Natural killer cell treated with Interleukin-12 subunit alpha and Interleukin-12 subunit beta and Interleukin-15 and Interleukin-18, amount 100 ng/mL, for 72 hours (primary cell): ENCODE measurements at regions not wholly inside any gene's neighbourhood (a gene's known extent, or its start where the extent isn't known, plus 50 kb on each side); places are given as distances from the start of the nearest gene placed in this dataset.
"Not testable (repeated sequence)": the region's sequence is repeated elsewhere in the genome, so short reads cannot be mapped to it uniquely, and the experiment has no call there.

Experiments used
- ATAC-seq, 2 donors: fragments of 150-1000 bp; cut with Tn5 transposase in 1 of 2; sonication (Bioruptor Pico), chemical (Tn5 transposase) in 1 of 2; 2 replicates each; pipeline ENCODE4 v1.10.0; 2021
- DNase-seq: peaks from one replicate; pipeline ENCODE4 v3.0.0; 2022; ENCODE audit warnings: low spot score
- H3K27ac Mint-ChIP-seq, 2 donors: 1 replicate in 1 of 2; 2 replicates in 1 of 2; pipeline ENCODE4 v1.8.0; 2022; ENCODE audit warnings: mixed read lengths in 2 of 2, mild to moderate bottlenecking in 1 of 2, moderate library complexity in 1 of 2
- H3K27me3 Mint-ChIP-seq, 2 donors: 1 replicate in 1 of 2; 2 replicates in 1 of 2; pipeline ENCODE4 v1.8.0; 2022; ENCODE audit warnings: mixed read lengths in 2 of 2
- H3K36me3 Mint-ChIP-seq: one replicate; pipeline ENCODE4 v1.8.0; 2022; ENCODE audit warnings: mixed read lengths
- H3K4me1 Mint-ChIP-seq, 2 donors: 1 replicate in 1 of 2; 2 replicates in 1 of 2; pipeline ENCODE4 v1.8.0; 2022; ENCODE audit warnings: low read depth in 2 of 2, mixed read lengths in 2 of 2, mild to moderate bottlenecking in 1 of 2
- H3K4me3 Mint-ChIP-seq: one replicate; pipeline ENCODE4 v1.8.0; 2022; ENCODE audit warnings: mixed read lengths
- H3K9me3 Mint-ChIP-seq: 2 replicates; pipeline ENCODE4 v1.8.0; 2022; ENCODE audit warnings: mixed read lengths

- peaks cover 11% of the 10 kb centered on the region for H3K9me3 Mint-ChIP-seq
- no peaks in the 10 kb centered on the region for H3K4me1 Mint-ChIP-seq
- ATAC-seq (no peak), DNase-seq (no peak)
- H3K27ac Mint-ChIP-seq = no peak overlapping the region
- no peak overlapping the region for H3K4me3 Mint-ChIP-seq
- H3K36me3 Mint-ChIP-seq = peaks cover 1% of the 10 kb centered on the region
- H3K27me3 Mint-ChIP-seq = no peaks in the 10 kb centered on the region
These were observed 1896.8 kb upstream of the CELF4 start for GRCh38 chr18:39462436-39462835.

DNA sequence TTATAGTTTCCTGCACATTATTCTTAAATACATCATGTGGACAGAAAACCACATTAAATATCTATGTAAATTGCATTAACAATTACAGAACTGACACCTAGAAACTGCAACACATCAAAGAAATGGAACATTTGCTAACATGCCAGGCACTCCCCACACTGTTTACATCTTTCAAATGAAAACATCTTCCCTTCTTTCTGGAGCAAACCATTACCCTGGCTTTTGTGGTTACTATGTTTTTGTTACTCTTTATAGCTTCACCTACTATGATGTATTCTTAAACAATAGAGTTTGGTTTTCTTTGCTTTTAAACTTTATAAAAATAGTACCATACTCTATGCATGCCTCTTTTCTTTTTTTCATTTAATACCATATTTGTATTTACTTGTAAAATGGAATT is 1894.5 kb upstream of the CELF4 start:
- Mint-ChIP-seq H3K27ac (no peak overlapping the region), H3K9me3 (peaks cover 8% of the 10 kb centered on the region), H3K4me3 (no peak overlapping the region), H3K4me1 (no peaks in the 10 kb centered on the region), H3K27me3 (no peaks in the 10 kb centered on the region), H3K36me3 (peaks cover 6% of the 10 kb centered on the region)
- ATAC-seq (no peak), DNase-seq (no peak)

GRCh38 chr18:39455285-39455684 is 1889.7 kb upstream of the CELF4 start:
- no peak overlapping the region for H3K27ac Mint-ChIP-seq
- H3K4me1 Mint-ChIP-seq = peaks cover 4 to 6% of the 10 kb centered on the region in 2 donors
- H3K27me3 Mint-ChIP-seq = no peaks in the 10 kb centered on the region
- DNase-seq (no peak), ATAC-seq (no peak)
- no peak overlapping the region for H3K4me3 Mint-ChIP-seq
- H3K36me3 Mint-ChIP-seq = peaks cover 6% of the 10 kb centered on the region
- H3K9me3 Mint-ChIP-seq = peaks cover 6% of the 10 kb centered on the region

GRCh38 chr18:39454866-39455265 is 1889.3 kb upstream of the CELF4 start:
- Mint-ChIP-seq H3K4me3 (no peak overlapping the region), H3K27ac (no peak overlapping the region), H3K9me3 (peaks cover 6% of the 10 kb centered on the region), H3K36me3 (peaks cover 6% of the 10 kb centered on the region), H3K4me1 (peaks cover 4 to 6% of the 10 kb centered on the region in 2 donors), H3K27me3 (no peaks in the 10 kb centered on the region)
- DNase-seq (no peak), ATAC-seq (no peak)

DNA sequence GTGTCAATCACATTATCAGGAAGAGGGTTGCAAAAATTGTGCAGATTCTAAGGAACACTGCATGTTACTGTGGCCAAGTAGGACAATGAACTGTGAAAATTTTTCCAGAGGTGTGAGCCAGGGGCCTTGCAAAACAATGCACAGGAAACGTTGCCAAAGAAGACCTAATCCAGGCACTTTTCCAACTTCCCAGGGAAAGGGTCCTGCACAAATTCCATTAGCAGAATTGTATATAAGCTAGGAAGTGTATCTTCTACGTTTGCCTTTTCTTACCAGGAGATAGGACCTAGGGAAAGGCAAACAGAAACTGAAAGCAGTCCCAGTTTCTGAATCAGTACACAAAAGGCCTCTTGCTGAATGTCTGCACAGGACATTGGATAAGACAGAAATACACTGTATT is 1888.3 kb upstream of the CELF4 start:
- DNase-seq (no peak), ATAC-seq (peak in 1 of 2 donors; percentile 63)
- peaks cover 4 to 6% of the 10 kb centered on the region in 2 donors for H3K4me1 Mint-ChIP-seq
- peaks cover 6% of the 10 kb centered on the region for H3K36me3 Mint-ChIP-seq
- no peak overlapping the region for H3K27ac Mint-ChIP-seq
- no peak overlapping the region for H3K4me3 Mint-ChIP-seq
- no peaks in the 10 kb centered on the region for H3K27me3 Mint-ChIP-seq
- peaks cover 6% of the 10 kb centered on the region for H3K9me3 Mint-ChIP-seq

DNA sequence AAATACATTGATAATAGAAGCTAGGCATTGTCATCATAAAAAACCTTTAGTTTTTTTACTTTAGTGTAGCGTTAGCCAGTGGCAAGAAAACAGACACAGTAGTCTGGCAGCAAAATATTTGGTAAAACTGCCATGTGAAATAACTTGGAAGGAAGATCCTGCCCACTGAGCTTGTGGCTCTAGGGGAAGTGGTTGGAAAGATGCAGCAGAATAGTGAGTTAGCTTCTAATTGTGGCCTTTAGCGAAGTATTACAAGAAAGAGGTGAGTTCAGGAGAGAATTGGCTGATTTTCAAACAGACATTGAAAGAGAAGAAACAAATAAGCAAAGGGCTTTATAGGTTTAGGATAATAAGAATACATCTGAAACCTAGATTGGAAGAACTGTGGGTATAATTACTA is 1887.8 kb upstream of the CELF4 start:
- H3K9me3 Mint-ChIP-seq = peaks cover 6% of the 10 kb centered on the region
- peaks cover 4 to 6% of the 10 kb centered on the region in 2 donors for H3K4me1 Mint-ChIP-seq
- DNase-seq (no peak), ATAC-seq (no peak)
- H3K4me3 Mint-ChIP-seq = no peak overlapping the region
- no peaks in the 10 kb centered on the region for H3K27me3 Mint-ChIP-seq
- H3K27ac Mint-ChIP-seq = peak overlapping the region in 1 of 2 donors; percentile 11
- peaks cover 6% of the 10 kb centered on the region for H3K36me3 Mint-ChIP-seq

DNA sequence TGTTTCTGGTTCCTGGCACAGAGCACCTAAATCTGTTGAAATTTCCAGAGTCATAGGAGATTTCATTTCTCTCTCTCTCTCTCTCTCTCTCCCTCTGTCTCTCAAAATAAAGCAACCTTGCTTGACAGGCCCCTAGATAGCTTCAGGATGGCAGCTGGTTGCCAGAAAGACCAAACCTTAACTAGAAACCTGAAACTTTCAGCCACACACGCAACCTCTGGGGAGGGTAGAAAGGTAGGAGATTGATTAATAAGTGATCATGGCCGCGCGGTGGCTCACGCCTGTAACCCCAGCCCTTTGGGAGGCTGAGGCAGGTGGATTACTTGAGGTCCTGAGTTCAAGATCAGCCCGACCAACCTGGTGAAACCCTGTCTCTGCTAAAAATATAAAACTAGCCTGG is 1885.4 kb upstream of the CELF4 start:
- peaks cover 4 to 6% of the 10 kb centered on the region in 2 donors for H3K4me1 Mint-ChIP-seq
- no peaks in the 10 kb centered on the region for H3K27me3 Mint-ChIP-seq

GRCh38 chr18:39449566-39449965 is 1884.0 kb upstream of the CELF4 start:
- ATAC-seq (no peak), DNase-seq (no peak)
- Mint-ChIP-seq H3K4me3 (no peak overlapping the region), H3K4me1 (peaks cover 13 to 15% of the 10 kb centered on the region in 2 donors), H3K27me3 (no peaks in the 10 kb centered on the region), H3K9me3 (peaks cover 21% of the 10 kb centered on the region), H3K36me3 (peaks cover 20% of the 10 kb centered on the region), H3K27ac (no peak overlapping the region)

More for the DNA sequence above, 1885.4 kb upstream of the CELF4 start:
- Mint-ChIP-seq H3K36me3 (peaks cover 7% of the 10 kb centered on the region), H3K9me3 (peaks cover 12% of the 10 kb centered on the region), H3K4me3 (no peak overlapping the region), H3K27ac (no peak overlapping the region)
- ATAC-seq (no peak), DNase-seq (no peak)

DNA sequence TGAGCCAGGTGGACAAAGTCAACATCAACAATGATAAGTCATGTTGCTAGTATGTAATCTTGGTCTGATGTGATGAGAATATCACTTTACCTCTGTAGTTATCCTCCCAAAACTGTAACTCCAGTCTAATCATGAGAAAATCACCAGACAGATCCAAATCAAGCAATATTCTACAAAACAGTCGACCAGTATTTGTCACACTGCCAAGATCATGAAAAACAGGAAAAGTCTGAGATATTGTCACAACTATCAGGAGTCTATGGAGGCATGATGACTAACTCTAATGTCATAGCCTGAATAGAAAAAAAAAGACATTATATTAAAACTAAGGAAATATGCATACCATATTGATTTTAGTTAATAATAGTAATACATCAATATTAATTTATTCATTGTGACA is 1883.3 kb upstream of the CELF4 start:
- no peaks in the 10 kb centered on the region for H3K27me3 Mint-ChIP-seq
- H3K27ac Mint-ChIP-seq = no peak overlapping the region
- H3K4me1 Mint-ChIP-seq = peaks cover 15 to 17% of the 10 kb centered on the region in 2 donors
- no peak overlapping the region for H3K4me3 Mint-ChIP-seq
- DNase-seq (no peak), ATAC-seq (no peak)
- peaks cover 22% of the 10 kb centered on the region for H3K36me3 Mint-ChIP-seq
- H3K9me3 Mint-ChIP-seq = peaks cover 24% of the 10 kb centered on the region

GRCh38 chr18:39444957-39445356 is 1879.4 kb upstream of the CELF4 start:
- H3K9me3 Mint-ChIP-seq = peaks cover 20% of the 10 kb centered on the region
- peak overlapping the region; percentile 13 for H3K4me3 Mint-ChIP-seq
- not testable (repeated sequence) for DNase-seq, H3K27me3 Mint-ChIP-seq
- peak overlapping the region; percentile 36 to 77 for H3K27ac Mint-ChIP-seq
- peak in 1 of 2 donors; percentile 57 for ATAC-seq
- H3K36me3 Mint-ChIP-seq = peaks cover 22% of the 10 kb centered on the region
- peaks cover 11% of the 10 kb centered on the region in 2 donors for H3K4me1 Mint-ChIP-seq

DNA sequence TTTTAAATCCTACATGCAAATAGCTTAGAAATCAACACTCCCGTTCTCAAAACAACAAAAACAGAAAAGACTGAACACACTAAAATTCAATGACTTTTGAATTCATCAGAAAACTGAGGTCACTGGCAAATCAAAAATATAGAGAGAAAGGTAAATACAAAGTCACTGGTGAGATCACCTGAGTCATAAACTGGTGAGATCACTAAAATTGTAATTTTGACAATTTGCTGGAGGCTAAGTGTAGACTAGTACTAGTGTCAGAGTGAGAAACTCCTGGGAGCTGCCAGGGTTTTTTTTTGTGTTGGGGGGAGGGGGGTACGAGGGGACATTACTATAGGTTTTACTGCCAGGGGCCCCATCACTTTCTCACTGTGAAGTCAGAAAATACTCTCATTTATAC is 1876.0 kb upstream of the CELF4 start:
- H3K36me3 Mint-ChIP-seq = peaks cover 28% of the 10 kb centered on the region
- DNase-seq = no peak
- ATAC-seq = no peak
- H3K27ac Mint-ChIP-seq = no peak overlapping the region
- no peak overlapping the region for H3K4me3 Mint-ChIP-seq
- H3K4me1 Mint-ChIP-seq = peaks cover 11% of the 10 kb centered on the region in 2 donors
- H3K27me3 Mint-ChIP-seq = no peaks in the 10 kb centered on the region
- peaks cover 27% of the 10 kb centered on the region for H3K9me3 Mint-ChIP-seq

- ATAC-seq (no peak), DNase-seq (no peak)
- Mint-ChIP-seq H3K9me3 (peaks cover 14% of the 10 kb centered on the region), H3K27me3 (no peaks in the 10 kb centered on the region), H3K36me3 (peaks cover 6% of the 10 kb centered on the region), H3K4me1 (no peaks in the 10 kb centered on the region), H3K4me3 (no peak overlapping the region), H3K27ac (no peak overlapping the region)
These were observed 1870.4 kb upstream of the CELF4 start for GRCh38 chr18:39435996-39436395.

DNA sequence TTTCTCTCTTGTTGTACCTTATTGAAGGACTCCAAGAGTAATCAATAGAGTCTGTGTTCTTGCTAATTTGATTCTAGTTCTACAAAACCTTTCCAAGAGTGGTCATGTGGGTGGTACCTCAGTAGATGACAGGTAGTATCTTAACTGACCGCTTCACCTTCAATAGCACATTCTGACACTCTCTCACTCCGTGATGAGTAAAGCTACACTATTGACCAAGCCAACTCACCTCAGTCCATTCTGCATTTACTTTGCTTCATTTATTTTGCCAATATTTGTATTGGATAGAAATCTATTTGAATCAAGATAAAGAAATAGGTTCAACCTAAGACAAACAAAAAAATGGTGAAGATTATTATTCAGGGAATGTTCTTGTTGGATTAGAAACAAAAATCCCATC is 1869.6 kb upstream of the CELF4 start:
- peaks cover 10% of the 10 kb centered on the region for H3K36me3 Mint-ChIP-seq
- no peak overlapping the region for H3K4me3 Mint-ChIP-seq
- no peaks in the 10 kb centered on the region for H3K4me1 Mint-ChIP-seq
- H3K9me3 Mint-ChIP-seq = peaks cover 16% of the 10 kb centered on the region
- no peaks in the 10 kb centered on the region for H3K27me3 Mint-ChIP-seq
- ATAC-seq (no peak), DNase-seq (no peak)
- H3K27ac Mint-ChIP-seq = no peak overlapping the region

DNA sequence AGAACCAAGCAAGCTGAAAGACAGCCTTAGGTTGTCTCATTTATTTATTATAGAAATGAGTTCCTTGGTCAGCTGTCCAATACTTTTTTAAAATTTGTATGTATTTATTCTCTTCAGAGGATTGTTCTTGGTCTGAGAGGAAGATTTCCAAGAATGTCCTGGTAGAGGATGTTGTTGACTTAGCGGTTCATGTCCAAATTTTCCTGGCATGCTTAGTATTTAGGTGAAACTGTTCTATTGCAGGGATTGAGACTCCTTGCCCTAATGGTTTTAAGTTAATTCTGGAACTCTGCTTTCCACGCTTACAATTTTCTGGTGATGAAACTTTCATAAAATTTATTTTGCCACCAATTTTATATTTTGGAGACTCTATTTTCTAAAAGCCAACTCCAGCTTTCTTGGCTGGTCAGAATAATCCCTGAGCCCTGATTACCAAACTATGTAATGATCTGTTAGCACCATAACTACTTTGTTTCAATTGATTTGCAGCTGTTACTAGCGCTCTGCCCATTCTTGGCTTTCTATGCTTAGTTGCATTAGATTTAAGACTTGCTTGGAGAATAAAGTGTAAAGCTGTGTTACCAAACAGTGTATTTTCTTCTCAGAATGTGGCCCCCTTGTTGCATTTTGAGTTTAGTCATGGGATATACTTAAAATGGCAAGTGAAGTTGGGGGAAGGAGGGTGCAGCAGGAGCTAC is 1868.8 kb upstream of the CELF4 start:
- no peaks in the 10 kb centered on the region for H3K4me1 Mint-ChIP-seq
- no peaks in the 10 kb centered on the region for H3K27me3 Mint-ChIP-seq
- ATAC-seq = no peak
- H3K27ac Mint-ChIP-seq = no peak overlapping the region
- H3K36me3 Mint-ChIP-seq = peaks cover 16% of the 10 kb centered on the region
- H3K4me3 Mint-ChIP-seq = no peak overlapping the region
- peaks cover 23% of the 10 kb centered on the region for H3K9me3 Mint-ChIP-seq
- DNase-seq = no peak
